GM12864 (cell line): ENCODE measurements at regions not wholly inside any gene's neighbourhood (a gene's known extent, or its start where the extent isn't known, plus 50 kb on each side); places are given as distances from the start of the nearest gene placed in this dataset.

Source experiments
- DNase-seq: peaks from one replicate; pipeline ENCODE4 v3.0.0-alpha.2; 2011; ENCODE audit warnings: low read depth
- H3K4me3 ChIP-seq: 2 replicates; pipeline ENCODE4 v1.5.1; 2011; ENCODE audit warnings: mild to moderate bottlenecking, low read depth, low read length, control low read depth
- CTCF ChIP-seq: IDR thresholded peaks from 2 replicates; pipeline ENCODE4 v1.5.1; 2011; ENCODE audit warnings: low read depth, mild to moderate bottlenecking, moderate library complexity, low read length, control low read depth, inconsistent platforms; ENCODE audit errors: missing control alignments

GRCh38 chrX:33465137-33465536 is 253.8 kb upstream of the DMD start:
- no peak for TF ChIP-seq CTCF
- DNase-seq: no peak
- no peak overlapping the region for H3K4me3 ChIP-seq

GRCh38 chrX:33457102-33457501 is 245.8 kb upstream of the DMD start:
- H3K4me3 ChIP-seq: no peak overlapping the region
- TF ChIP-seq CTCF: no peak
- no peak for DNase-seq

GRCh38 chrX:33447285-33447684 is 235.9 kb upstream of the DMD start:
- no peak for TF ChIP-seq CTCF
- H3K4me3 ChIP-seq: no peak overlapping the region
- no peak for DNase-seq

GRCh38 chrX:33434256-33435092 is 223.1 kb upstream of the DMD start:
- peak; percentile 68 for TF ChIP-seq CTCF
- no peak for DNase-seq
- no peak overlapping the region for H3K4me3 ChIP-seq

GRCh38 chrX:33416273-33416805 is 205.0 kb upstream of the DMD start:
- TF ChIP-seq CTCF: no peak
- H3K4me3 ChIP-seq: no peak overlapping the region
- DNase-seq: no peak

- no peak for DNase-seq
- no peak overlapping the region for H3K4me3 ChIP-seq
- TF ChIP-seq CTCF: no peak
These were observed 204.1 kb upstream of the DMD start for GRCh38 chrX:33415459-33415858.

- TF ChIP-seq CTCF: no peak
- H3K4me3 ChIP-seq: no peak overlapping the region
- DNase-seq: no peak
These were observed 174.2 kb upstream of the DMD start for GRCh38 chrX:33385546-33385945.
